A549 (cell line): ENCODE measurements at regions not wholly inside any gene's neighbourhood (a gene's known extent, or its start where the extent isn't known, plus 50 kb on each side); places are given as distances from the start of the nearest gene placed in this dataset.
"Not testable (repeated sequence)": the region's sequence is repeated elsewhere in the genome, so short reads cannot be mapped to it uniquely, and the experiment has no call there.

Experiments used
- ATAC-seq, 2 experiments: fragments of 200-7000 bp in 1 of 2; fragments of >200 bp in 1 of 2; cut with Nextera tagmentation in 1 of 2; cut with Tn5 transposase in 1 of 2; 3 replicates each; pipeline versions ENCODE4 v1.8.0 to v1.9.1; 2018 to 2020; ENCODE audit warnings: mild to moderate bottlenecking in 1 of 2, moderate library complexity in 1 of 2
- CTCF ChIA-PET: fragments of 300-600 bp; sonication (Branson Sonifier 250); formaldehyde crosslinking; extraction: SDS; loops from one replicate; lab custom pipeline; 2021; ENCODE audit warnings: antibody characterized with exemption, inconsistent platforms; lab: Yijun Ruan, JAX
- POLR2A ChIA-PET: fragments of 350-600 bp; formaldehyde crosslinking; extraction: SDS; loops from one replicate; lab custom pipeline; 2021; ENCODE audit warnings: antibody characterized with exemption, inconsistent platforms; lab: Yijun Ruan, JAX
- DNase-seq, 2 experiments: peaks; one replicate each; pipeline versions ENCODE4 v3.0.0 to v3.0.0-alpha.2; 2011 to 2016; ENCODE audit warnings: low read depth in 1 of 2, low spot score in 1 of 2
- FAIRE-seq: peaks from 2 replicates; lab custom pipeline; 2011; peaks lifted over from hg19 to GRCh38; lab: Jason Lieb, UNC
- H3K27ac ChIP-seq, 2 experiments: fragments of >200 bp; sonication (Bioruptor Twin); formaldehyde crosslinking; 3 replicates each; pipeline ENCODE4 v1.5.1; 2016 to 2017
- H3K4me1 ChIP-seq: fragments of >200 bp; sonication (Bioruptor Twin); formaldehyde crosslinking; 3 replicates; pipeline ENCODE4 v1.6.1; 2016
- H3K4me2 ChIP-seq: fragments of >200 bp; sonication (Bioruptor Twin); formaldehyde crosslinking; 3 replicates; pipeline ENCODE4 v1.6.1; 2016
- H3K4me3 ChIP-seq: fragments of >200 bp; sonication (Bioruptor Twin); formaldehyde crosslinking; 3 replicates; pipeline ENCODE4 v1.5.1; 2016
- H3K9me3 ChIP-seq: fragments of >200 bp; sonication (Bioruptor Twin); formaldehyde crosslinking; 3 replicates; pipeline ENCODE4 v1.6.1; 2016
- BHLHE40 ChIP-seq: IDR thresholded peaks from 2 replicates; pipeline ENCODE4 v1.6.1; 2012; ENCODE audit warnings: low read depth, low read length, inconsistent platforms
- CEBPB ChIP-seq, 2 experiments: fragments of >200 bp in 1 of 2; sonication (Bioruptor Twin) in 1 of 2; formaldehyde crosslinking in 1 of 2; IDR thresholded peaks; 2 replicates each; pipeline ENCODE4 v1.6.1; 2012 to 2016
- CHD4 ChIP-seq: fragments of 200-600 bp; sonication (generic); IDR thresholded peaks from 2 replicates; pipeline ENCODE4 v1.6.1; 2016; ENCODE audit warnings: antibody characterized with exemption, mild to moderate bottlenecking, borderline replicate concordance
- E2F6 ChIP-seq: IDR thresholded peaks from 2 replicates; pipeline ENCODE4 v1.6.1; 2012; ENCODE audit warnings: low read depth, borderline replicate concordance
- EHF ChIP-seq: fragments of 250-450 bp; sonication (Bioruptor Pico); IDR thresholded peaks from 2 replicates; pipeline ENCODE4 v1.5.0; 2020; ENCODE audit warnings: mild to moderate bottlenecking
- ESRRA ChIP-seq: fragments of 150-350 bp; IDR thresholded peaks from 2 replicates; pipeline ENCODE4 v1.6.1; 2014; ENCODE audit warnings: mild to moderate bottlenecking, low read length, borderline replicate concordance
- FOSB ChIP-seq: fragments of 250-450 bp; sonication (Bioruptor Pico); IDR thresholded peaks from 2 replicates; pipeline ENCODE4 v1.5.0; 2020; ENCODE audit warnings: mild to moderate bottlenecking, moderate library complexity
- FOSL2 ChIP-seq, 2 experiments: fragments of 450-650 bp in 1 of 2; fragments of >200 bp in 1 of 2; sonication (Bioruptor Twin) in 1 of 2; formaldehyde crosslinking; IDR thresholded peaks; 2 replicates each; pipeline versions ENCODE4 v1.5.0 to v1.6.1; 2016 to 2020; ENCODE audit warnings: mild to moderate bottlenecking in 1 of 2, moderate library complexity in 1 of 2
- FOXS1 ChIP-seq: fragments of 250-450 bp; sonication (Bioruptor Pico); IDR thresholded peaks from 2 replicates; pipeline ENCODE4 v1.5.0; 2020; ENCODE audit warnings: mild to moderate bottlenecking, moderate library complexity
- HMGXB4 ChIP-seq: fragments of 250-450 bp; sonication (Bioruptor Pico); IDR thresholded peaks from 2 replicates; pipeline ENCODE4 v1.5.0; 2021; ENCODE audit warnings: mild to moderate bottlenecking, moderate library complexity, borderline replicate concordance
- HOXB5 ChIP-seq: fragments of 250-450 bp; sonication (Bioruptor Pico); IDR thresholded peaks from 2 replicates; pipeline ENCODE4 v1.5.0; 2020; ENCODE audit warnings: mild to moderate bottlenecking, moderate library complexity
- JUNB ChIP-seq: fragments of >200 bp; sonication (Bioruptor Twin); formaldehyde crosslinking; IDR thresholded peaks from 2 replicates; pipeline ENCODE4 v1.6.1; 2016
- KDM1A ChIP-seq: fragments of 200-600 bp; sonication (generic); IDR thresholded peaks from 2 replicates; pipeline ENCODE4 v1.6.1; 2016; ENCODE audit warnings: low read depth, mild to moderate bottlenecking
- NFE2L2 ChIP-seq: fragments of 150-350 bp; conservative IDR thresholded peaks from 2 replicates; pipeline ENCODE4 v1.6.1; 2014; ENCODE audit warnings: low read length
- PBX3 ChIP-seq: IDR thresholded peaks from 2 replicates; pipeline ENCODE4 v1.6.1; 2012
- POLR2AphosphoS2 ChIP-seq: conservative IDR thresholded peaks from 2 replicates; pipeline ENCODE4 v1.6.1; 2012; ENCODE audit warnings: low read length, improper control_type of control experiment, inconsistent platforms
- RARB ChIP-seq: fragments of 250-450 bp; sonication (Bioruptor Pico); IDR thresholded peaks from 2 replicates; pipeline ENCODE4 v1.8.0; 2021; ENCODE audit warnings: mild to moderate bottlenecking, moderate library complexity
- RCOR1 ChIP-seq: fragments of 150-350 bp; IDR thresholded peaks from 2 replicates; pipeline ENCODE4 v1.6.1; 2014; ENCODE audit warnings: antibody characterized with exemption, low read length, low read depth
- TP53 ChIP-seq: fragments of 250-450 bp; sonication (Bioruptor Pico); IDR thresholded peaks from 2 replicates; pipeline ENCODE4 v1.5.0; 2021; ENCODE audit warnings: mild to moderate bottlenecking, moderate library complexity
- ZC3H11A ChIP-seq: fragments of 450-650 bp; IDR thresholded peaks from 2 replicates; pipeline ENCODE4 v1.6.1; 2014; ENCODE audit warnings: antibody characterized with exemption, mild to moderate bottlenecking
- WGBS: methylation state at CpG from one replicate; pipeline ENCODE4 v1.1.6; 2017; ENCODE audit errors: missing lambda C conversion rate; 5-methylcytosine and 5-hydroxymethylcytosine counted together
- TF ChIP-seq, protein P1 (sequence below): fragments of >200 bp; sonication (Bioruptor Twin); formaldehyde crosslinking; IDR thresholded peaks from 2 replicates; pipeline ENCODE4 v1.6.1; 2016
- TF ChIP-seq, protein P2 (sequence below): fragments of 250-450 bp; sonication (Bioruptor Pico); IDR thresholded peaks from 2 replicates; pipeline ENCODE4 v1.5.0; 2020; ENCODE audit warnings: low read depth, mild to moderate bottlenecking, moderate library complexity

- no peak for TF ChIP-seq E2F6
- no peak for TF ChIP-seq ESRRA
- TF ChIP-seq JUNB: no peak
- TF ChIP-seq RCOR1: no peak
Observed at GRCh38 chr20:50446351-50447101, 63.7 kb upstream of the PTPN1 start (continued).

DNA sequence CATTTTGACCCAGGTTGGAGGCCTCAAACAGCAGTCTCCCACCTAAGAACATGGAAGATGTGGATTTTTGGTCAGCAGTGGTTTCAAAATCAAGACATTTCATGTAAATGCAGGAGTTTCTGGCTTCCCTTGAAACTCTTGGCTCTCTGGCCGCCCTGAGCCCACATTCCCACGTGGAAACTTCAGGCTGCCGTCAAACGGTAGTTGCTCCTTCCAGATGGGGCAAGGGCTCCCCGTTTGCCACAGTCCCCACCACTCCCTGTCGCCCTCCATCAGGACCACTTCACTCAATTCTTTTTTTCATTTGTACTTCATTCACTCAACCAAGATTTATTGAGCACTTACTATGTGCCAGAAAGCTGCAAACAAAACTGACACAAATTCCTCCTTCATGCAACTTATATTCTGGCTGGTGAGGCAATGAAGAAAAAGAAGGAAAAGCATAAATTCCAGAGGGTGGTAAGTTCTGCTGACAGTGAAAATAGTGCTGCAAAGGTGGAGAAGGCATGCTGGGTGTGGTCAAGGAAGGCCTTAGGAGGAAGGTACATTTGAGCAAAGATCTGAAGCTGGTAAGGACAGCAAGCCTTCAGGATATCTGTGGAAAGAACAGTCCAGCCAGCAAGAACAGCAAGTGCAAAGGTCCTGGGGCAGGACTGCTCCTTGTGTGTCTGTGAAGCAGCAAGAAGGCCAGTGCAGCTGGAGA lies 62.9 kb upstream of the PTPN1 start:
- Histone ChIP-seq H3K27ac (peak overlapping the region; percentile 62 to 94; a peak in 5 of 6 replicates), H3K4me3 (no peak overlapping the region), H3K4me1 (peaks cover 45% of the 10 kb centered on the region), H3K9me3 (no peaks in the 10 kb centered on the region), H3K4me2 (no peak overlapping the region)
- DNase-seq: no peak
- no peak for FAIRE-seq
- TF ChIP-seq TP53 (CRISPR knock-in tag): no peak
- 0 out of 2 replicates have a peak, but pooled peaks have one; percentile 53 for TF ChIP-seq KDM1A
- TF ChIP-seq RARB (CRISPR knock-in tag): no peak
- no peak for TF ChIP-seq NFE2L2
- POLR2A ChIA-PET: no interaction called here
- 96% methylated on average over 6 of the region's 6 CpGs for WGBS
- CTCF ChIA-PET: interaction anchor here (0.9 to 2.1 kb wide), 5 partner anchors 128 to 261 kb away, joined by 3 to 8 read pairs (median 3); partner anchors contain the start of gene CEBPB
- no peak for ATAC-seq

DNA sequence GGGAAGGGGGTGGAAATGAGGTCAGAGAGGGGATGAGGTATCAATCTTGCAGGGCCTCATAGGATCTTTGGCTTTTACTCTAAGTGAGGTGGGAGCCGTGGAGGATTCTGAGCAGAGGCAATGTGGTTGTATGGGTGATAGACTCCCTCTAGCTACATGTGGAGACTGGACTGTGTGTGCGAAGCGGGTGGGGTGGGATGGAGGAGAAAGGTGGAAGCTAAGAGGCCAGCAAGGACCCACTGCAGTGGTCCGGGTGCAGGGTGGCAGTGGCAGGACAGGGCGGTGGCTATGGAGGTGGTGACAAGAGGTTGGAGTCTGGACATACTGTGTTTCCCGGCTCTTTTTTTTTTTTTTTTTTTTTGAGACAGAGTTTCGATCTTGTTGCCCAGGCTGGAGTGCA lies 62.4 kb upstream of the PTPN1 start:
- no peak for FAIRE-seq
- CTCF ChIA-PET: interaction anchor here (0.9 to 2.1 kb wide), 6 partner anchors 128 to 262 kb away, joined by 3 to 8 read pairs (median 3); partner anchors contain the start of gene CEBPB
- no peak for ATAC-seq
- no peak overlapping the region for H3K4me2 ChIP-seq
- H3K4me1 ChIP-seq: peaks cover 42% of the 10 kb centered on the region
- no peak for DNase-seq
- 82% methylated on average over 7 of the region's 7 CpGs for WGBS
- H3K4me3 ChIP-seq: no peak overlapping the region
- POLR2A ChIA-PET: no interaction called here
- H3K9me3 ChIP-seq: no peaks in the 10 kb centered on the region
- peak overlapping the region; percentile 62 to 94; a peak in 4 of 6 replicates for H3K27ac ChIP-seq
- no peak for TF ChIP-seq FOSB (CRISPR knock-in tag)
- TF ChIP-seq PBX3: no peak
- TF ChIP-seq, protein P1, sequence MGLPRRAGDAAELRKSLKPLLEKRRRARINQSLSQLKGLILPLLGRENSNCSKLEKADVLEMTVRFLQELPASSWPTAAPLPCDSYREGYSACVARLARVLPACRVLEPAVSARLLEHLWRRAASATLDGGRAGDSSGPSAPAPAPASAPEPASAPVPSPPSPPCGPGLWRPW: no peak
- TF ChIP-seq FOXS1 (CRISPR knock-in tag): no peak
- no peak for TF ChIP-seq HMGXB4 (CRISPR knock-in tag)
- no peak for TF ChIP-seq KDM1A
- no peak for TF ChIP-seq ESRRA
- TF ChIP-seq NFE2L2: no peak
- TF ChIP-seq CEBPB (IDR thresholded peaks at IDR 0.05): no peak
- no peak for TF ChIP-seq FOSL2 (IDR thresholded peaks at IDR 0.05)
- TF ChIP-seq FOSL2 (CRISPR knock-in tag; IDR thresholded peaks at IDR 0.05): no peak
- TF ChIP-seq HOXB5 (CRISPR knock-in tag): no peak
- no peak for TF ChIP-seq BHLHE40
- TF ChIP-seq POLR2AphosphoS2: no peak
- TF ChIP-seq ZC3H11A: no peak
- TF ChIP-seq CHD4: no peak
- TF ChIP-seq, protein P2, sequence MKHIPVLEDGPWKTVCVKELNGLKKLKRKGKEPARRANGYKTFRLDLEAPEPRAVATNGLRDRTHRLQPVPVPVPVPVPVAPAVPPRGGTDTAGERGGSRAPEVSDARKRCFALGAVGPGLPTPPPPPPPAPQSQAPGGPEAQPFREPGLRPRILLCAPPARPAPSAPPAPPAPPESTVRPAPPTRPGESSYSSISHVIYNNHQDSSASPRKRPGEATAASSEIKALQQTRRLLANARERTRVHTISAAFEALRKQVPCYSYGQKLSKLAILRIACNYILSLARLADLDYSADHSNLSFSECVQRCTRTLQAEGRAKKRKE (CRISPR knock-in tag): no peak
- no peak for TF ChIP-seq EHF (CRISPR knock-in tag)

- ATAC-seq (peak in 1 of 2 experiments; percentile 38; a peak in 3 of 6 replicates), DNase-seq (peak in 1 of 2 experiments; percentile 45)
- Histone ChIP-seq H3K4me1 (peaks cover 41% of the 10 kb centered on the region), H3K27ac (peak overlapping the region; percentile 91 to 94; a peak in 4 of 6 replicates)
- H3K4me3 ChIP-seq, POLR2A ChIA-PET, H3K4me2 ChIP-seq, H3K9me3 ChIP-seq, FAIRE-seq: not testable (repeated sequence)
- whole genome bisulfite sequencing: 87% methylated on average over 10 of the region's 10 CpGs
- CTCF ChIA-PET: interaction anchor here (0.8 to 8.1 kb wide), 8 partner anchors 9 to 332 kb away, joined by 3 to 49 read pairs (median 4); partner anchors contain the start of gene CEBPB
Observed at GRCh38 chr20:50448625-50449403, 61.4 kb upstream of the PTPN1 start.
